Epithelial cell of proximal tubule (primary cell): ENCODE measurements at regions not wholly inside any gene's neighbourhood (a gene's known extent, or its start where the extent isn't known, plus 50 kb on each side); places are given as distances from the start of the nearest gene placed in this dataset.

Experiments used
- DNase-seq: peaks from one replicate; pipeline ENCODE4 v3.0.0-alpha.2; 2011; ENCODE audit warnings: low read depth
- H3K4me3 ChIP-seq: 2 replicates; pipeline ENCODE4 v1.5.1; 2011; ENCODE audit warnings: low read depth, mild to moderate bottlenecking, low read length
- TF ChIP-seq, protein P1 (sequence below): conservative IDR thresholded peaks from 2 replicates; pipeline ENCODE4 v1.5.1; 2012; ENCODE audit warnings: low read depth, mild to moderate bottlenecking, low read length

DNA sequence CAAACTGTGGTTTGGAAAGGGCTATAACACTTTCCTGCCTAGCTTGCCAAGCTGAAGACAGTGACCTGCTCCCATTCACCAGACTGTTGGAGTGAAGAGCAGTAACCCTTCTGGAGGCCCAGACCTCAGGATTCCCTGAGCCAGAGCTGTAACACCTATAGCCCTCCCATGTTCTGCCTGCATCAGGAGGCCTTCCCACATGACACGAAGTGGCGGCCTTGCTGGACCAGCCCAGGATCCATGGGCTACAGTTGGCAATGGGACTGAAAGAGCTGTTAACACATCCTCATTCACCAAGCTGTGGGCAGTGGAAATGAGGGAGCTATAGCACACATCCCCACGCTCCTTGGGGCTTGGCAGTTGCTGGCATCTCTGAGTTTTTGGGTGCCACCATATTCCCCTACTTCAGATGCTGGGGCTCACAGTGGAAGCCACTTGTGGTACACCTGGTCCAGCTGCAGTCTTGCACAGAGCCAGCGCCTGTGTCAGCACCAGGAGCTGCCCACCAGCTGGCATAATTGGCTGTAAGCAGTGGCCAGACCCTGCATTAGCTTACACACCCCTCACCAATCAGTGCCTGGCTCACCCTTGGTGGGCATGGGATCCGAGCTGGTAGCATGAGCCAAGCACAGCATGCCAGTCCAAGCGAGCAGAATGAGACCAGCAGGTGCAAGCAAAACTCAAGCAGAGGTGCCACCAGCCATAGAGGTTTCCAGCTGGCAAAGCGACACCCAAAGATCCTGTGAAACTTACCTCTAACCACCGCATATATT is 1029.3 kb downstream of the TECRL start:
- DNase-seq, result no peak
- TF ChIP-seq, protein P1, sequence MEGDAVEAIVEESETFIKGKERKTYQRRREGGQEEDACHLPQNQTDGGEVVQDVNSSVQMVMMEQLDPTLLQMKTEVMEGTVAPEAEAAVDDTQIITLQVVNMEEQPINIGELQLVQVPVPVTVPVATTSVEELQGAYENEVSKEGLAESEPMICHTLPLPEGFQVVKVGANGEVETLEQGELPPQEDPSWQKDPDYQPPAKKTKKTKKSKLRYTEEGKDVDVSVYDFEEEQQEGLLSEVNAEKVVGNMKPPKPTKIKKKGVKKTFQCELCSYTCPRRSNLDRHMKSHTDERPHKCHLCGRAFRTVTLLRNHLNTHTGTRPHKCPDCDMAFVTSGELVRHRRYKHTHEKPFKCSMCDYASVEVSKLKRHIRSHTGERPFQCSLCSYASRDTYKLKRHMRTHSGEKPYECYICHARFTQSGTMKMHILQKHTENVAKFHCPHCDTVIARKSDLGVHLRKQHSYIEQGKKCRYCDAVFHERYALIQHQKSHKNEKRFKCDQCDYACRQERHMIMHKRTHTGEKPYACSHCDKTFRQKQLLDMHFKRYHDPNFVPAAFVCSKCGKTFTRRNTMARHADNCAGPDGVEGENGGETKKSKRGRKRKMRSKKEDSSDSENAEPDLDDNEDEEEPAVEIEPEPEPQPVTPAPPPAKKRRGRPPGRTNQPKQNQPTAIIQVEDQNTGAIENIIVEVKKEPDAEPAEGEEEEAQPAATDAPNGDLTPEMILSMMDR, result no peak
- H3K4me3 ChIP-seq, result no peak overlapping the region

DNA sequence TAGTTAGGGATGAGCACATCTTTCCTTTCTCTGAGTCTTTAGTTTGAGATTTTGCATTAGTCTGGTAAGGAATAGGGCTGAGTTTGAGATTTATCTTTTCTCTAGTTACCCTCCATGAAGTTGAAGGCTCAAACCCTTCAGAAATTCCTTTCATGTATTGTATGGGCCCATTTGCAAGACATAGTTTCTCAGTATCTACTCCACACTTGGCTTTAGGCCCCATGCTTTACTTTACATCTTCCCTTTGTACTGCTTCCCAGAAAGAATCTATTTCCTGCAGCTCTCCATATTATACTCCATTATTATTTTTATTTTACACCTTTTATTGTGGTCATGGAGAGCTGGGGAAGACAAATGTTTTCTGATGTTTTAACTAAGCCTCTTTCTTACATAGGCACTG is 1038.2 kb downstream of the TECRL start:
- DNase-seq, result no peak
- no peak overlapping the region for H3K4me3 ChIP-seq
- TF ChIP-seq, protein P1, result no peak

DNA sequence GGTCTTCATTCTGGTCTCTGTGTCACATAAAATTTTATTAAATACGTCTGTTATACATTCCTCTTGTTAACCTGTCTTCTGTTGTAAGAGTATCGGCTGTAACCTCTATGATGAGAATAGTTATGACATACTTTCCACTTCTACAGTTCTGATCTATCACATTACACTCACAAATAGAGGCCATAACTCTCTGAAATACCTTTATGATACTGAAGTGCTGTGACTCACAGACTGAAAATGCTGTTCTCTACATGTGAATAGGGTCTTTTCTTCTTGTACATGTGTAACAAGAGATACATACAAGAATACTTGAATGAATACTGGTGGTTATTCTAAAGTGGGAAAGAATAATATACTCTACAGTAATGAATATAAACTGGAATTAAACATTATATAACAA is 1047.6 kb downstream of the TECRL start:
- no peak for DNase-seq
- no peak overlapping the region for H3K4me3 ChIP-seq
- TF ChIP-seq, protein P1, result no peak

DNA sequence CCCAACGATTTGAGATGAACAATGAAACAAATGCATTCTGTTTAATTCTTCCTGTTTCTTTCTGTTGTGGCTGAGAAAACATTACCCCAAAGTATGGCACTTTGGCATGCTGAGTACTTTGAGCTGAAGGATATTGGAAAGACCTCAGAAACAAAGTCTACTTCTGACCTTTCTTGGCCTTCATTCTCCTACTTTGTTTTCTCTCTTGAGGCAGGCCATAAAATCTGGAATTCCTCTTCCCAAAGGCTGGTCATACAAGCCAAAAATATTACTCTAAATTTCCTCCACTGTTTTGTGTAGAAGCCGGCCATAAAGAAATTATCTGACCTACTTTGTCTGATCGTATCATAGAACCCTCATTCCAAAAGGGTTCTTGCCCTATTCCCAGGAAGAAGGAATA is 1048.2 kb downstream of the TECRL start:
- TF ChIP-seq, protein P1, result no peak

DNA sequence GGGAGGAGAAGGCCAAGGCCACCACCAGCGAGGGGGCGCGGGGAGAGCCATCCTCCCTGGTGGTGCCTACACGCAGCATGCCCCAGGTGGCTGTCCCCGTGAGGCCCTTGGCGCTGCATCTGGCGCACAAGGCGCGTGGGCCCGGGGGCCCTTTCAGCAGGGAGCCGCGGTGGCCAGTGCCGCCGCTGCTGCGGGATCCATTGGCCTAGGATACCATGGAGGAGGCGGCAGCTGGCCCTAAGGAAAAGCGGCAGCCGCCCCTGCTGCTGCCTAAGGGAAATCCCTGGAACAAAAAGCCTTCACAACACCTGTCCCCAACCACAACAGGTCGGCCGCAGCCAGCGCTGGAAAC is 1059.6 kb downstream of the TECRL start:
- TF ChIP-seq, protein P1, result no peak
- DNase-seq, result no peak
- H3K4me3 ChIP-seq, result no peak overlapping the region

More for the DNA sequence above, 1048.2 kb downstream of the TECRL start:
- no peak overlapping the region for H3K4me3 ChIP-seq
- no peak for DNase-seq

DNA sequence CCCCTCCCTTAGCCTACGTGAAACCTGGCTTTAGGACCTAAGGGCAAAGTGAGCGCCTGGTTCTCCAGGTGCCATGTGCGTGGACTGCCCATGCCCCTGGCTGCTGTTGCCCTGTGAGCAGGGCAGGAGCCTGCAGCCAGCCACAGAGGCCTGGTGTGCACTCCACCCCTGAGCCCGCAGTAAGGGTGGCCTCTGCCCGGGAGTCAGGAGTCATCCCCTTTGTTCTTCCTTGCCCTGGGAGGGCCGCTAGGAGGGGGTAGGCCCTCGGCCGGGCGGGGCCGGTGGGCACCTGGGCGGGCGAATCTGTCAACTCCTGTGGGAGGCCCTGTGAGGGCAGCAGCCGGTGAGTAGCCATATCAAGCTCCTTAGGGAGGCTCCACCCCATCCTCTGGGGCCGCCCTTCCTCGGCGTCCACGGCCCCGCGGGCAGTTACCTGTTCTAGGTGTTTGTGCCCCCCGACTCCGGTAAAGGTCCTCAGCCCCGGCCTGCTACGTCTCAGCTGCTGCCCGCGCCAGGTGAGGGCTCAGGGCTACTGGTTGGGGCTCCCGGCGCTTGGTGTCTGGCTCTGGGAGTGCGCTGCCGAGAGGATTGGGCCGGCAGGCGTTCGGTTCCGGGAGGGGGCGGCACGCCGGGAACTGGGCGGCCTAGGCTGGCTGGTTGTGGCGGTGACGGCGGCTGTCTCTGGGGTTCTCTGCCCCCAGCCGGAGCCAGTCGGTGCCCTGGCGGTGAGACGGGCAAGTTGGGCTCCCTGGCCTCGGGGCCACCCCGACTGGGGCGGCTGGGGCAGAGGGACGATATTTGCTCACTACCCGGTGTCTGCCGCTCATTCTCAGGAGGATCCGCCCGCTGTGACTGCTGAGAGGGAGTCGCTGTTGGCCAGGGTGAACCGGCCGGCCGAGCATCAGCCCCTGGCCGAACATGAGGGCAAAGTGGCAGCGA is 1060.2 kb downstream of the TECRL start:
- no peak overlapping the region for H3K4me3 ChIP-seq
- no peak for DNase-seq
- TF ChIP-seq, protein P1, result no peak
